ENCODE measurements at regions not wholly inside any gene's neighbourhood (a gene's known extent, or its start where the extent isn't known, plus 50 kb on each side); places are given as distances from the start of the nearest gene placed in this dataset.

DNA sequence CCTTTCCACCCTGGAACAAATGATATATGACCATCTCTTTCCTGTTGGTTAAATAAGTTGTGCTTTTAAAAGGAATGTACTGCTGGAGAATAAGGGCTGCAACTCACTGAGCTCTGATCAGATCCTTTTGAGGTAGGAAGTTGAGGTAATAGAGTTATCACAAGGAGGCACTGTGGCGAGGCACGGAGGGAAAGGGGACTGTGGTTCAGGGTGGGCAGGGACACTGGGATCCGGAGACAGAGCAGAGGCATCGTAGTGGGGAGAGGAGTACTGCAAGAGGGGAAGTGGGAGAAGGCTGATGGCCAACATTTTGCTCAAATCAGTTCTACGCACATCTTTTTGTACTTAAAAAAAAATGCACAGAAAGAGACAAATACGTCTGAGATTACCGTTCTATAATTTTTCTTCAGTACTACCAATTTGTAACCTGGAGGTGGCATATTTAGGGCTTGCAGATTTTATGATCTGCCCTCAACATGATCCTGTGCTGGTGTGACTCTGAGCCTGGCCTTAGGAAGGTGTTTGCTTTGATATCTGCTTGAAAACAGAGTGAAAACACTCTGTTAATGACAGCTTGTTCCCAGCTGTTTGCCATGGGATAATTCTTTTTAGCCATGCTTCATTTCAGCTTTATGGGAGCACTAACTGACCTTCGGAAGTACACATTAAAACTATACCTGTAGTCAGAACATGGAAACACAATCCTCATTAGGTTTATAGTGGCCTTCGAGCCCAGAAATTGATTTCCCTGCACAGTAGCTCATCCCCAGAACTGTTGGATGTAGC, 168.1 kb downstream of the KCNE4 start:
- H3K4me2 ChIP-seq (ENCODE audit: extremely low read depth, insufficient read depth, low read length): no peak overlapping the region
- TF ChIP-seq, protein P1, sequence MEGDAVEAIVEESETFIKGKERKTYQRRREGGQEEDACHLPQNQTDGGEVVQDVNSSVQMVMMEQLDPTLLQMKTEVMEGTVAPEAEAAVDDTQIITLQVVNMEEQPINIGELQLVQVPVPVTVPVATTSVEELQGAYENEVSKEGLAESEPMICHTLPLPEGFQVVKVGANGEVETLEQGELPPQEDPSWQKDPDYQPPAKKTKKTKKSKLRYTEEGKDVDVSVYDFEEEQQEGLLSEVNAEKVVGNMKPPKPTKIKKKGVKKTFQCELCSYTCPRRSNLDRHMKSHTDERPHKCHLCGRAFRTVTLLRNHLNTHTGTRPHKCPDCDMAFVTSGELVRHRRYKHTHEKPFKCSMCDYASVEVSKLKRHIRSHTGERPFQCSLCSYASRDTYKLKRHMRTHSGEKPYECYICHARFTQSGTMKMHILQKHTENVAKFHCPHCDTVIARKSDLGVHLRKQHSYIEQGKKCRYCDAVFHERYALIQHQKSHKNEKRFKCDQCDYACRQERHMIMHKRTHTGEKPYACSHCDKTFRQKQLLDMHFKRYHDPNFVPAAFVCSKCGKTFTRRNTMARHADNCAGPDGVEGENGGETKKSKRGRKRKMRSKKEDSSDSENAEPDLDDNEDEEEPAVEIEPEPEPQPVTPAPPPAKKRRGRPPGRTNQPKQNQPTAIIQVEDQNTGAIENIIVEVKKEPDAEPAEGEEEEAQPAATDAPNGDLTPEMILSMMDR (conservative IDR thresholded peaks at IDR 0.05 in 1 of 2, IDR thresholded peaks at IDR 0.05 in 1 of 2; ENCODE audit: low read depth in 1 of 2, low read length in 2 of 2): no peak
- no peak for TF ChIP-seq EZH2 (IDR thresholded peaks at IDR 0.05; ENCODE audit: low read length, missing control alignments)

DNA sequence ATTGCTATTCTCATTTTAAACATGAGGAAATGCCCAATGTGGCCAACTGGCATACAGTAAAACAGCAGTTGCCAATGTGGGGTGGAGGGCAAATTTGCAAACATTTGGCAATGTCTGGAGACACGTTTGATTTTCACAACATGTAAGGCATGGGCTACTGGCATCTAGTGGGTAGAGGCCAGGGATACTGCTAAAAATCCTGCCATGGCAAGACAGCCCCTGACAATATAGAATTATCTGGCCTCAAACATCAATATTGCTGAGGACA, 168.6 kb downstream of the KCNE4 start:
- no peak overlapping the region for H3K27ac ChIP-seq (ENCODE audit: insufficient read depth, low read length)
- H3K4me1 ChIP-seq (ENCODE audit: control insufficient read depth, extremely low read depth, insufficient read depth, low read length): no peaks in the 10 kb centered on the region
- H3K36me3 ChIP-seq (ENCODE audit: control insufficient read depth, insufficient read depth, low read length): no peaks in the 10 kb centered on the region
- H2AFZ ChIP-seq (ENCODE audit: low read length): no peak overlapping the region
- no peaks in the 10 kb centered on the region for H3K27me3 ChIP-seq (ENCODE audit: control insufficient read depth, insufficient read depth, low read length)
- H3K9ac ChIP-seq (ENCODE audit: insufficient read depth, low read length): no peak overlapping the region
- H4K20me1 ChIP-seq (ENCODE audit: control insufficient read depth, extremely low read depth, insufficient read depth, low read length): no peaks in the 10 kb centered on the region
- H3K4me2 ChIP-seq (ENCODE audit: extremely low read depth, insufficient read depth, low read length): no peak overlapping the region
- DNase-seq (ENCODE audit: low read depth in 2 of 2): no peak
- no peak for TF ChIP-seq EZH2 (IDR thresholded peaks at IDR 0.05; ENCODE audit: low read length, missing control alignments)
- TF ChIP-seq, protein P1 (conservative IDR thresholded peaks at IDR 0.05 in 1 of 2, IDR thresholded peaks at IDR 0.05 in 1 of 2; ENCODE audit: low read depth in 1 of 2, low read length in 2 of 2): no peak
- H3K9me3 ChIP-seq (ENCODE audit: control insufficient read depth, insufficient read depth, low read depth, low read length): no peaks in the 10 kb centered on the region
- no peaks in the 10 kb centered on the region for H3K79me2 ChIP-seq (ENCODE audit: control insufficient read depth, insufficient read depth, low read length)
- H3K4me3 ChIP-seq (replicated peaks in 1 of 4; ENCODE audit: control extremely low read depth in 1 of 4, insufficient read depth in 1 of 4, low read depth in 3 of 4, low read length in 4 of 4): no peak overlapping the region

More for the DNA sequence above, 168.1 kb downstream of the KCNE4 start:
- Histone ChIP-seq H3K27me3 (ENCODE audit: control insufficient read depth, insufficient read depth, low read length) (no peaks in the 10 kb centered on the region), H3K4me1 (ENCODE audit: control insufficient read depth, extremely low read depth, insufficient read depth, low read length) (no peaks in the 10 kb centered on the region), H2AFZ (ENCODE audit: low read length) (peak overlapping the region; percentile 17), H3K27ac (ENCODE audit: insufficient read depth, low read length) (no peak overlapping the region), H3K9ac (ENCODE audit: insufficient read depth, low read length) (no peak overlapping the region), H3K9me3 (ENCODE audit: control insufficient read depth, insufficient read depth, low read depth, low read length) (no peaks in the 10 kb centered on the region), H3K79me2 (ENCODE audit: control insufficient read depth, insufficient read depth, low read length) (no peaks in the 10 kb centered on the region), H4K20me1 (ENCODE audit: control insufficient read depth, extremely low read depth, insufficient read depth, low read length) (no peaks in the 10 kb centered on the region), H3K36me3 (ENCODE audit: control insufficient read depth, insufficient read depth, low read length) (no peaks in the 10 kb centered on the region), H3K4me3 (replicated peaks in 1 of 4; ENCODE audit: control extremely low read depth in 1 of 4, insufficient read depth in 1 of 4, low read depth in 3 of 4, low read length in 4 of 4) (no peak overlapping the region)
- DNase-seq (ENCODE audit: low read depth in 2 of 2): no peak

DNA sequence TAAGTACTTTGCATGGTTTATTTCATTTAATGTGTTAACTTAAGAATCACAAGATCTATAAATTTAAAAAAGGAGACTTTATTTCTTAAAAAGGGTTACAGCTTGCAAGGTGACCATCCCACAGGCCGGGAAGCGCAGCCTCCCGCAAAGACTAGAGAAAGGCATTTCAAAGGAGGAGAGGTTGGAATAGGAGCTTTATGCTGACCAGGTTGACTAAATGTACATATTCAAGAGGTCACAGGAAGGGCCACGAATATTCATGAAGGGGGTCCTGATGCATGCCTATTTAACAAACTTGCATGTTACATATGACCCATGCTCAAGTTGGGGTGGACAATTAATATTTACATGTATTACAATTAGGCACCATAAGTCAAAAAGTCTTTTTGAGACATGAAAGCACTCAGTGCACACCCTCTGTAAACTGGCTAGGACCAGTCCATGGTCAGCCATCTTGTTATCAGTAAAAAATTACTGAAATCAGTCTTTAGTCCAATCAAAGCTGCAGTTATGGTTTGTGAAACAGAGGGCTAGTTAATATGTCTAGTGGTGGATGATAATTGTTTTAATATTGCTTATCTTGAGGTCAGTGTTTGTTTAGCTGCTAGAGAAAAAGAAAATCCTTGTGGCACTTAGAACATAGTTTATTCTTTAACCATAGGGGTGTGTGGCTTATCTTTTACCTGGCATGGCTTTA, 169.3 kb downstream of the KCNE4 start:
- Histone ChIP-seq H3K27ac (ENCODE audit: insufficient read depth, low read length) (no peak overlapping the region), H3K27me3 (ENCODE audit: control insufficient read depth, insufficient read depth, low read length) (no peaks in the 10 kb centered on the region), H4K20me1 (ENCODE audit: control insufficient read depth, extremely low read depth, insufficient read depth, low read length) (no peaks in the 10 kb centered on the region), H3K4me1 (ENCODE audit: control insufficient read depth, extremely low read depth, insufficient read depth, low read length) (no peaks in the 10 kb centered on the region), H3K9ac (ENCODE audit: insufficient read depth, low read length) (no peak overlapping the region), H2AFZ (ENCODE audit: low read length) (no peak overlapping the region), H3K36me3 (ENCODE audit: control insufficient read depth, insufficient read depth, low read length) (no peaks in the 10 kb centered on the region), H3K4me2 (ENCODE audit: extremely low read depth, insufficient read depth, low read length) (no peak overlapping the region), H3K4me3 (replicated peaks in 1 of 4; ENCODE audit: control extremely low read depth in 1 of 4, insufficient read depth in 1 of 4, low read depth in 3 of 4, low read length in 4 of 4) (no peak overlapping the region), H3K9me3 (ENCODE audit: control insufficient read depth, insufficient read depth, low read depth, low read length) (no peaks in the 10 kb centered on the region), H3K79me2 (ENCODE audit: control insufficient read depth, insufficient read depth, low read length) (no peaks in the 10 kb centered on the region)
- TF ChIP-seq, protein P1 (conservative IDR thresholded peaks at IDR 0.05 in 1 of 2, IDR thresholded peaks at IDR 0.05 in 1 of 2; ENCODE audit: low read depth in 1 of 2, low read length in 2 of 2): no peak
- no peak for TF ChIP-seq EZH2 (IDR thresholded peaks at IDR 0.05; ENCODE audit: low read length, missing control alignments)
- no peak for DNase-seq (ENCODE audit: low read depth in 2 of 2)

Measured in fibroblast of lung (primary cell).